CD4-positive, alpha-beta T cell (primary cell): ENCODE measurements at regions not wholly inside any gene's neighbourhood (a gene's known extent, or its start where the extent isn't known, plus 50 kb on each side); places are given as distances from the start of the nearest gene placed in this dataset.

Experiments
- ATAC-seq: fragments of 200-7000 bp; cut with Tn5 transposase; one replicate; pipeline ENCODE4 v1.10.0; 2022; ENCODE audit warnings: mild to moderate bottlenecking; ENCODE audit not compliant: poor library complexity
- CTCF ChIA-PET: fragments of 350-600 bp; sonication (Branson Sonifier 250); formaldehyde crosslinking; loops from one replicate; lab custom pipeline; 2021; ENCODE audit warnings: antibody characterized with exemption, inconsistent platforms; lab: Charles Lee
- POLR2A ChIA-PET: fragments of 350-600 bp; sonication (Branson Sonifier 250); formaldehyde crosslinking; loops from one replicate; lab custom pipeline; 2021; ENCODE audit warnings: antibody characterized with exemption, inconsistent platforms; lab: Charles Lee
- DNase-seq, 14 experiments: peaks; one replicate each; pipeline ENCODE4 v3.0.0-alpha.2; 2013 to 2020; ENCODE audit warnings: mixed read lengths in 2 of 14
- H3K27ac ChIP-seq, 2 donors: one replicate each; pipeline versions ENCODE4 v1.5.1 to v1.7.0; 2013; ENCODE audit warnings: low read length in 2 of 2, low read depth in 1 of 2, mild to moderate bottlenecking in 1 of 2
- H3K27me3 ChIP-seq, 2 experiments: 1 replicate in 1 of 2; 2 replicates in 1 of 2; pipeline versions ENCODE4 v1.6.1 to v1.7.0; 2013; ENCODE audit warnings: low read length in 2 of 2, control low read depth in 1 of 2, mild to moderate bottlenecking in 1 of 2, moderate library complexity in 1 of 2; ENCODE audit not compliant: insufficient read depth in 2 of 2, control insufficient read depth in 1 of 2
- H3K36me3 ChIP-seq: one replicate; pipeline ENCODE4 v1.6.1; 2013; ENCODE audit warnings: low read length, control low read depth; ENCODE audit not compliant: insufficient read depth
- H3K4me1 ChIP-seq: one replicate; pipeline ENCODE4 v1.6.1; 2013; ENCODE audit warnings: low read length, control low read depth; ENCODE audit not compliant: insufficient read depth
- H3K4me3 ChIP-seq: one replicate; pipeline ENCODE4 v1.5.1; 2013; ENCODE audit warnings: mild to moderate bottlenecking, low read length, moderate library complexity
- H3K9me3 ChIP-seq, 2 experiments: 1 replicate in 1 of 2; 2 replicates in 1 of 2; pipeline versions ENCODE4 v1.6.1 to v1.7.0; 2013; ENCODE audit warnings: low read length in 2 of 2, mild to moderate bottlenecking in 2 of 2, control low read depth in 1 of 2, moderate library complexity in 1 of 2; ENCODE audit not compliant: control insufficient read depth in 1 of 2, insufficient read depth in 1 of 2
- H3K27ac Mint-ChIP-seq: one replicate; pipeline ENCODE4 v1.8.0; 2020; ENCODE audit warnings: mixed read lengths
- H3K27me3 Mint-ChIP-seq: one replicate; pipeline ENCODE4 v1.8.0; 2021; ENCODE audit warnings: mixed read lengths
- H3K36me3 Mint-ChIP-seq: one replicate; pipeline ENCODE4 v1.8.0; 2021; ENCODE audit warnings: low read depth, mixed read lengths
- H3K4me1 Mint-ChIP-seq: one replicate; pipeline ENCODE4 v1.8.0; 2021; ENCODE audit warnings: low read depth, mixed read lengths
- H3K4me3 Mint-ChIP-seq: one replicate; pipeline ENCODE4 v1.8.0; 2020; ENCODE audit warnings: mild to moderate bottlenecking, mixed read lengths
- H3K9me3 Mint-ChIP-seq: one replicate; pipeline ENCODE4 v1.8.0; 2020; ENCODE audit warnings: mixed read lengths
- intact Hi-C, 2 experiments: fragments of 100-400 bp; cut with DNase I in 1 of 2; cut with micrococcal nuclease in 1 of 2; formaldehyde crosslinking; loops; one replicate each; pipeline versions ENCODE4 v1.15.1 to v1.9.0; 2023 to 2025; cut with DNase I, micrococcal nuclease
- TF ChIP-seq, protein P1 (sequence below): fragments of 200-600 bp; IDR thresholded peaks from one replicate; pipeline ENCODE4 v1.8.0; 2022; ENCODE audit warnings: antibody characterized with exemption, mild to moderate bottlenecking

DNA sequence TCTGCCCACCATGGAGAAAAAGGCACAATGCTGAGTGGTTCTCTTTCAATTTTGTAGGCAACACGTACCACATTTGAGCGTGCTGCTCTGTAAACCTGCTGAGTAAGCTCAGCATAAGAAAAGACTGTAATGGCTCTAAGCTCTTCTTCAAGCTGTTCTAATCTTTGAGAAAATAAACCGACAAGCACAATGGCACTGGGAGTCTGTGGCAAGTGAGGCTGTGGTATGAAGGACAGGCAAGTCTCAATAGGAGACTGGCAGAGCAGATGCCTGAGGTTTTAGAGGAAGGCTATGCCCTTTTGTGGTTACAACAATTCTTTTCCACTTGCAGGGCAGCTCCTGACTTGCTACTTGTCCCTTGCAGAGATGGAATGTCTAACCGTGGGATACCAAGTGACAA lies 136.7 kb upstream of the EXOC2 start:
- peaks cover 9 to 11% of the 10 kb centered on the region in 2 experiments for H3K9me3 ChIP-seq
- no peaks in the 10 kb centered on the region for H3K4me1 ChIP-seq
- Mint-ChIP-seq H3K4me3 (no peak overlapping the region), H3K27me3 (peaks cover 33% of the 10 kb centered on the region), H3K9me3 (peaks cover 15% of the 10 kb centered on the region), H3K4me1 (no peaks in the 10 kb centered on the region), H3K36me3 (no peaks in the 10 kb centered on the region), H3K27ac (no peak overlapping the region)
- CTCF ChIA-PET: no interaction called here
- no peak overlapping the region for H3K4me3 ChIP-seq
- peaks cover 0 to 4% of the 10 kb centered on the region in 2 experiments for H3K27me3 ChIP-seq
- intact Hi-C loops: no loop called here
- H3K36me3 ChIP-seq: no peaks in the 10 kb centered on the region
- POLR2A ChIA-PET: no interaction called here
- TF ChIP-seq, protein P1, sequence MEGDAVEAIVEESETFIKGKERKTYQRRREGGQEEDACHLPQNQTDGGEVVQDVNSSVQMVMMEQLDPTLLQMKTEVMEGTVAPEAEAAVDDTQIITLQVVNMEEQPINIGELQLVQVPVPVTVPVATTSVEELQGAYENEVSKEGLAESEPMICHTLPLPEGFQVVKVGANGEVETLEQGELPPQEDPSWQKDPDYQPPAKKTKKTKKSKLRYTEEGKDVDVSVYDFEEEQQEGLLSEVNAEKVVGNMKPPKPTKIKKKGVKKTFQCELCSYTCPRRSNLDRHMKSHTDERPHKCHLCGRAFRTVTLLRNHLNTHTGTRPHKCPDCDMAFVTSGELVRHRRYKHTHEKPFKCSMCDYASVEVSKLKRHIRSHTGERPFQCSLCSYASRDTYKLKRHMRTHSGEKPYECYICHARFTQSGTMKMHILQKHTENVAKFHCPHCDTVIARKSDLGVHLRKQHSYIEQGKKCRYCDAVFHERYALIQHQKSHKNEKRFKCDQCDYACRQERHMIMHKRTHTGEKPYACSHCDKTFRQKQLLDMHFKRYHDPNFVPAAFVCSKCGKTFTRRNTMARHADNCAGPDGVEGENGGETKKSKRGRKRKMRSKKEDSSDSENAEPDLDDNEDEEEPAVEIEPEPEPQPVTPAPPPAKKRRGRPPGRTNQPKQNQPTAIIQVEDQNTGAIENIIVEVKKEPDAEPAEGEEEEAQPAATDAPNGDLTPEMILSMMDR: no peak
- no peak overlapping the region for H3K27ac ChIP-seq
- ATAC-seq (no peak), DNase-seq (no peak)

DNA sequence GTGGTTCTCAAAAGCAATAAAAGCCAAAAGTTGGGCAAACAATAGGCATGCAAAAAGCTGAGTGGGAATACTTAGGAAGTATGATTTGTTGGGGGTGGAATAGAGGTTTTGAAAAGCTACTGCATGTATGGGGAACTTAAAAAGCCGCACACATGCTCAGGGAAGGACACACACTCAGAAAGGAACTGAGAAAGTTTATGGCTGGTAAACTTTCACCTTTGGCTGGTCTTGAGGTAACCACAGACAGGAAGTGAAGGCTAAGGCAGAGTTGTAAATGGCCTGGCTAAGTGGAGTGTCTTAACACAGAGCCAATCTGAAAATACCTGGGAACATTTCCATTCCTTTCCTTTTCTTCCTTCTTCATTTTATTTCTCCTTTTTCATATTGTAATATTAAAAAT lies 134.5 kb upstream of the EXOC2 start:
- H3K27ac Mint-ChIP-seq: no peak overlapping the region
- Histone ChIP-seq H3K4me1 (no peaks in the 10 kb centered on the region), H3K4me3 (no peak overlapping the region), H3K9me3 (peaks cover 8 to 9% of the 10 kb centered on the region in 2 experiments), H3K27ac (no peak overlapping the region), H3K36me3 (no peaks in the 10 kb centered on the region), H3K27me3 (peaks cover 2 to 4% of the 10 kb centered on the region in 2 experiments)
- ATAC-seq (no peak), DNase-seq (no peak)
- H3K4me1 Mint-ChIP-seq: no peaks in the 10 kb centered on the region
- H3K9me3 Mint-ChIP-seq: peaks cover 15% of the 10 kb centered on the region
- intact Hi-C loops: no loop called here
- H3K27me3 Mint-ChIP-seq: peaks cover 43% of the 10 kb centered on the region
- H3K4me3 Mint-ChIP-seq: no peak overlapping the region
- POLR2A ChIA-PET: no interaction called here
- TF ChIP-seq, protein P1: no peak
- CTCF ChIA-PET: no interaction called here
- no peaks in the 10 kb centered on the region for H3K36me3 Mint-ChIP-seq

DNA sequence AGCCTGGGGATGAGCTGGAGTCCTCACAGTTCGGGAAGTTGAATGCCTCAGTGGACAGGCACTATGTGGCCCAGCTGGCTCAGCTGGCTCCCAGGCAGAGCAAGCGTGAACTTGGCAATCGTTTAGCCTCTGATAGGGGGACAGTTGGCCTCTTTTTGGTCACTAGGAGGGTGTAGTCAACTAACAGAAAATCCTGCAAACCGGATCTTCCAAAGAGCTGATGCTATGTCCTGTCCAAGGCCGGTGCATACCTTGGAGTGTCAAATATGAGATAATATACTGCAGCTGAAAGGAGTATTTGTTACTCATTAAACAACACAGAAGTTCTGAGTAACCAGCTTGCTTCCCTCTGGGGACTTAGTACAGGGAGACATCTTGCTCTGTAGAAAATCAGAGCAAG lies 126.2 kb upstream of the EXOC2 start:
- TF ChIP-seq, protein P1: no peak
- ATAC-seq (no peak), DNase-seq (no peak)
- Mint-ChIP-seq H3K27ac (no peak overlapping the region), H3K4me1 (no peaks in the 10 kb centered on the region), H3K9me3 (no peaks in the 10 kb centered on the region), H3K4me3 (no peak overlapping the region), H3K27me3 (peaks cover 50% of the 10 kb centered on the region), H3K36me3 (no peaks in the 10 kb centered on the region)
- CTCF ChIA-PET: no interaction called here
- Histone ChIP-seq H3K9me3 (no peaks in the 10 kb centered on the region), H3K4me3 (no peak overlapping the region), H3K27me3 (peaks cover 0 to 6% of the 10 kb centered on the region in 2 experiments), H3K27ac (no peak overlapping the region), H3K36me3 (no peaks in the 10 kb centered on the region), H3K4me1 (peaks cover 4% of the 10 kb centered on the region)
- POLR2A ChIA-PET: no interaction called here
- intact Hi-C loops: no loop called here
